CD4-positive, alpha-beta memory T cell (primary cell): ENCODE measurements at regions not wholly inside any gene's neighbourhood (a gene's known extent, or its start where the extent isn't known, plus 50 kb on each side); places are given as distances from the start of the nearest gene placed in this dataset.

Experiments
- CTCF ChIA-PET: fragments of 350-600 bp; sonication (Branson Sonifier 250); formaldehyde crosslinking; loops from one replicate; lab custom pipeline; 2021; ENCODE audit warnings: inconsistent platforms; ENCODE audit not compliant: partially characterized antibody; lab: Charles Lee
- POLR2A ChIA-PET: fragments of 350-600 bp; sonication (Branson Sonifier 250); formaldehyde crosslinking; loops from one replicate; lab custom pipeline; 2021; ENCODE audit not compliant: partially characterized antibody; lab: Charles Lee
- DNase-seq, 5 donors: peaks; one replicate each; pipeline versions ENCODE4 v3.0.0 to v3.0.0-alpha.2; 2020 to 2022; ENCODE audit warnings: mixed read lengths in 1 of 5
- H3K27ac ChIP-seq: one replicate; pipeline ENCODE4 v1.7.0; 2013; ENCODE audit warnings: low read depth, low read length
- H3K27me3 ChIP-seq: 2 replicates; pipeline ENCODE4 v1.7.0; 2013; ENCODE audit warnings: mild to moderate bottlenecking, low read length, moderate library complexity; ENCODE audit not compliant: insufficient read depth
- H3K36me3 ChIP-seq: 2 replicates; pipeline ENCODE4 v1.7.0; 2013; ENCODE audit warnings: mild to moderate bottlenecking, low read length, moderate library complexity; ENCODE audit not compliant: insufficient read depth
- H3K4me1 ChIP-seq: 2 replicates; pipeline ENCODE4 v1.7.0; 2013; ENCODE audit warnings: mild to moderate bottlenecking, low read length, moderate library complexity; ENCODE audit not compliant: insufficient read depth
- H3K4me3 ChIP-seq, 2 donors: one replicate each; pipeline ENCODE4 v1.7.0; 2013; ENCODE audit warnings: low read length in 2 of 2, mild to moderate bottlenecking in 1 of 2
- H3K9me3 ChIP-seq, 2 donors: one replicate each; pipeline ENCODE4 v1.7.0; 2013; ENCODE audit warnings: low read length in 2 of 2, control low read depth in 1 of 2; ENCODE audit not compliant: control insufficient read depth in 1 of 2
- H3K27ac Mint-ChIP-seq, 7 donors: one replicate each; pipeline ENCODE4 v1.8.0; 2020 to 2021; ENCODE audit warnings: mixed read lengths in 7 of 7, mild to moderate bottlenecking in 6 of 7, inconsistent platforms in 3 of 7, moderate library complexity in 3 of 7
- H3K27me3 Mint-ChIP-seq, 2 donors: one replicate each; pipeline ENCODE4 v1.8.0; 2020 to 2021; ENCODE audit warnings: mixed read lengths in 2 of 2
- H3K36me3 Mint-ChIP-seq, 2 donors: one replicate each; pipeline ENCODE4 v1.8.0; 2020 to 2021; ENCODE audit warnings: mixed read lengths in 2 of 2, inconsistent platforms in 1 of 2, mild to moderate bottlenecking in 1 of 2
- H3K4me1 Mint-ChIP-seq, 4 donors: one replicate each; pipeline ENCODE4 v1.8.0; 2020 to 2021; ENCODE audit warnings: mixed read lengths in 4 of 4, mild to moderate bottlenecking in 1 of 4
- H3K4me3 Mint-ChIP-seq, 8 donors: one replicate each; pipeline ENCODE4 v1.8.0; 2020 to 2021; ENCODE audit warnings: mixed read lengths in 8 of 8, mild to moderate bottlenecking in 7 of 8, moderate library complexity in 6 of 8, inconsistent platforms in 3 of 8
- H3K9me3 Mint-ChIP-seq, 8 donors: one replicate each; pipeline ENCODE4 v1.8.0; 2020 to 2021; ENCODE audit warnings: mixed read lengths in 8 of 8, mild to moderate bottlenecking in 5 of 8, inconsistent platforms in 3 of 8, moderate library complexity in 1 of 8
- intact Hi-C: fragments of 100-400 bp; cut with micrococcal nuclease; formaldehyde crosslinking; loops from one replicate; pipeline ENCODE4 v1.15.1; 2023

DNA sequence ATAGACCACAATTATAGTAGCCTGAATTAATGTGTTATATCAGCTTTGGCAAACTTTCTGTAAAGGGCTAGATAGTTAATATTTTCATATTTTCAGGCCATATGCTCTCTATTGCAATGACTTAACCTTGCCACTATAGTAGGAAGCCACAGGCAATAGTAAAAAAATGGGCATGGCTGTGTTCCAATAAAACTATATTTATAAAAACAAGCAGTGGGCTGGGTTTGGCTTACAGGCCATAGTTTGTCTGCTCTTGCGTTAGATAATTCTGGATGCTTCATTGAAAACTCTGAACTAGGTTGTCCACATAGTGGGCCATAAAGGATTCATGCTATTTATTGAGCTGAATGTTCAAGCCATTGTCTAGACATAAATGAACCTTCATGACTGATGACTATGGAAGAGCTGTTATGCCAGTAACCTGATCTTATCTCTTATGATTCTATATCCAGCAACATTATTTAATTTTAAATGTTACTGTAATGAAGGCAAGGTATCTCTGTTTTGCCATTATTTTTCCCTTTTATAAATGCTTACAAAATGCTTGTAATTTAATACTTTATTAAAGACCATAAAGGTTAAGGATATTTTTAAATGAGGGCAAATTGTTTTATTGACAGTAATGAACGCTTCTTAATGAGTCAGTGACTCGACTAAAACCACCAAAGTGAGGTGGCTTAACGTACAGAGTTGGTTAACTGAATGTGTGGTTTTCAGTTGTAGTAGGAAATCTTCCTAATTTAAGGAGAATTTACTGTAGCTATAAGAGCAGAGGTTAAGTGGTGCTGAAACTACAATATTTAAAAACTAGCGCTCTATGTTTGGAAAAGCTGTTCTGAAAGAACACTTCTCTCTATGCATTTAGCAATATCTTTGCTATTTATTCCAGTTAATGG, 560.6 kb downstream of the PRR16 start:
- ChIA-PET POLR2A (no interaction called here), CTCF (no interaction called here)
- no peaks in the 10 kb centered on the region for H3K27me3 ChIP-seq
- Mint-ChIP-seq H3K27ac (no peak overlapping the region), H3K36me3 (no peaks in the 10 kb centered on the region), H3K4me3 (no peak overlapping the region), H3K27me3 (no peaks in the 10 kb centered on the region), H3K4me1 (no peaks in the 10 kb centered on the region), H3K9me3 (peaks cover 0 to 7% (median under 1%) of the 10 kb centered on the region in 8 donors)
- no peaks in the 10 kb centered on the region for H3K9me3 ChIP-seq
- no peak for DNase-seq
- no peak overlapping the region for H3K4me3 ChIP-seq
- no peaks in the 10 kb centered on the region for H3K4me1 ChIP-seq
- H3K36me3 ChIP-seq = no peaks in the 10 kb centered on the region
- intact Hi-C loops = no loop called here
- no peak overlapping the region for H3K27ac ChIP-seq

DNA sequence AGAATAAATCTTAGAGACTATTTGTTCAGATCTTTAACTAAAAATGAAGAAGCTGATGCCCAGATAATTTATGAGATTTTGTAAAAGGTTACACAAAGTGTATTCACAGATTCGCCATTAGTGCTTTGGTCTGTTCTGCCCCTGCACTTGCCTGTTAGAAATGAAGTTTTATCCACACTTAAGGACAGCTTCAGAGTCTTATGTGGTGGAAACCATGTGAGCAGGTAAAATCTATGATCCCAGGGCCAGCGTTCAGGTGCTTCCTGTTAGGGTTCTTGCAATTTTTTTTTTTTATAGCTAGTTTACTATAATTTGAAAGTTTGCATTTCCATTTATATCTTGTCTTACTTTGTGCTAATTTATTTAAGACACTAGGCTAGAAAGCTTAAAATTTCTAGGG, 561.6 kb downstream of the PRR16 start:
- Mint-ChIP-seq H3K4me1 (no peaks in the 10 kb centered on the region), H3K9me3 (peaks cover 0 to 7% (median 1%) of the 10 kb centered on the region in 8 donors), H3K4me3 (no peak overlapping the region), H3K36me3 (no peaks in the 10 kb centered on the region), H3K27me3 (no peaks in the 10 kb centered on the region), H3K27ac (no peak overlapping the region)
- Histone ChIP-seq H3K4me3 (no peak overlapping the region), H3K9me3 (no peaks in the 10 kb centered on the region), H3K27ac (no peak overlapping the region), H3K36me3 (no peaks in the 10 kb centered on the region), H3K4me1 (no peaks in the 10 kb centered on the region), H3K27me3 (no peaks in the 10 kb centered on the region)
- POLR2A ChIA-PET = no interaction called here
- CTCF ChIA-PET = no interaction called here
- no peak for DNase-seq
- intact Hi-C loops = no loop called here

DNA sequence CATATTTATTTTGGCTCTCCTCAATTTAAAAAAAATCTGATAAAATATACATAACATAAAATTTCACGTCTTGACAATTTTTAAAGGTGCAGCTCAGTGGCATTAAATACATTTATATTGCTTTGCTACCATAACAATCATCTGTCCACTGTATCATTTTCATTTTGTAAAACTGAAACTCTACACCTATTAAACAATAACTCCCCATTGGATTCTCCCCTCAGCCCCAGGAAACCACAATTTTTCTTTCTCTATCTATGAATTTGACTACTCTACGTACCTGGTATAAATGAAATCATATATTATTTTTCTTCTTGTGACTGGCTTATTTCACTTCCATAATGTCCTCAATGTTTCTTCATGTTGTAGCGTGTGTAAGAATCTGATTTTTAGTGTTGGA, 563.5 kb downstream of the PRR16 start:
- Histone ChIP-seq H3K4me3 (no peak overlapping the region), H3K36me3 (no peaks in the 10 kb centered on the region), H3K27me3 (no peaks in the 10 kb centered on the region), H3K27ac (no peak overlapping the region), H3K4me1 (no peaks in the 10 kb centered on the region), H3K9me3 (no peaks in the 10 kb centered on the region)
- no peaks in the 10 kb centered on the region for H3K36me3 Mint-ChIP-seq
- no peak overlapping the region for H3K27ac Mint-ChIP-seq
- intact Hi-C loops = no loop called here
- DNase-seq = no peak
- no peaks in the 10 kb centered on the region for H3K27me3 Mint-ChIP-seq
- H3K9me3 Mint-ChIP-seq = peaks cover 0 to 6% (median 1%) of the 10 kb centered on the region in 8 donors
- CTCF ChIA-PET = no interaction called here
- H3K4me1 Mint-ChIP-seq = no peaks in the 10 kb centered on the region
- no peak overlapping the region for H3K4me3 Mint-ChIP-seq
- POLR2A ChIA-PET = no interaction called here

DNA sequence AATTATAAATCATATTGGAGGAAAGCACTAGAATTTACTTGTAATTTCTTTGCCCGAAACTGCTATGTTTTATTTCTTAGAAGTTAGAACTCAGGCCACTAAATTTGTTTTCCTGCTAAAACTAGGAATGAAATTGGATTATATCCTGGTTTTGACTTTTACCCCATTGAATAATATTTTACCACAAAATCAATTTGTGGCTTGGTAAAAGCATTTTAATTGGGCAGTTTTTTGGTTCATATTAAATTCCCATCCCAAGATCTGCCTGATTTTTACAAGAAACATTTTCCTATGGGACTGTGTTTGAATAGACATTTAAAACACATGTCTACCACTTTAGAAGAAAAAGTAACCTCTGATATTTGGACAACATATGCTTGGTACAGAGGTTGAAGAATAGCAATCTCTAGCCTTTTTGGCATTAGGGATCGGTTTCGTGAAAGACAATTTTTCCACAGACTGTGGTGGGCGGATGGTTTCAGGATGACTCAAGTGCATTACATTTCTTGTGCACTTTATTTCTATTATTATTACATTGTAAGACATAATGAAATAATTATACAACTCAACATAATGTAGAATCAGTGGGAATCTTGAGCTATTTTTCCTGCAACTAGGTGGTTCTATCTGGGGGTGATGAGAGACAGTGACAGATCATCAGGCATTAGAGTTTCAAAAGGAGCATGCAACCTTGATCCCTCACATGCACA, 565.6 kb downstream of the PRR16 start:
- no peak for DNase-seq
- Mint-ChIP-seq H3K36me3 (no peaks in the 10 kb centered on the region), H3K27me3 (no peaks in the 10 kb centered on the region), H3K27ac (no peak overlapping the region), H3K9me3 (peaks cover 0 to 7% (median 3%) of the 10 kb centered on the region in 8 donors), H3K4me3 (no peak overlapping the region), H3K4me1 (no peaks in the 10 kb centered on the region)
- Histone ChIP-seq H3K9me3 (no peaks in the 10 kb centered on the region), H3K27me3 (no peaks in the 10 kb centered on the region), H3K4me1 (no peaks in the 10 kb centered on the region), H3K4me3 (no peak overlapping the region), H3K36me3 (no peaks in the 10 kb centered on the region), H3K27ac (no peak overlapping the region)
- ChIA-PET CTCF (no interaction called here), POLR2A (no interaction called here)
- intact Hi-C loops = no loop called here

DNA sequence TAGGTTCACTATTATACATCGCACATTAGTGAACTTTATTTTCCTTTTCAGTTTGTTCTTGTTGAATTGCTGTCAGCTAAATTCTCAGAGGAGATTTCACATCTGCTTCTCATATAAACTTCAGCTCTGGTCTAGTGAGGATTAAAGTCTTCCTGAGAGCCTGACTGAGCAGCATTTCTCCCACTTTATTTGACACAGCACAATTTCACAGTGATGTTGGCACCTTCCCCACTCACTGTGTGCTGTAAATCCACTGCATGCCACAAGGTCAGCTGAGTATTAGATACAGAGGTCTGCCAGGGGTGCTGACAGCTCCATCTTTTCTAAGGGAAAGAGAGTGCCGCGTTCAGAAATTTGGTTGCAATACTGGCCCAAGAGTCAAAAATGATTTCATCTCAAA, 567.4 kb downstream of the PRR16 start:
- no peaks in the 10 kb centered on the region for H3K36me3 ChIP-seq
- no peak for DNase-seq
- ChIA-PET POLR2A (no interaction called here), CTCF (no interaction called here)
- no peaks in the 10 kb centered on the region for H3K4me1 ChIP-seq
- intact Hi-C loops = no loop called here
- no peak overlapping the region for H3K27ac Mint-ChIP-seq
- H3K36me3 Mint-ChIP-seq = no peaks in the 10 kb centered on the region
- no peaks in the 10 kb centered on the region for H3K4me1 Mint-ChIP-seq
- no peaks in the 10 kb centered on the region for H3K27me3 Mint-ChIP-seq
- no peak overlapping the region for H3K4me3 ChIP-seq
- H3K4me3 Mint-ChIP-seq = no peak overlapping the region
- no peaks in the 10 kb centered on the region for H3K27me3 ChIP-seq
- no peaks in the 10 kb centered on the region for H3K9me3 ChIP-seq
- H3K9me3 Mint-ChIP-seq = peaks cover 0 to 7% (median 3%) of the 10 kb centered on the region in 8 donors
- no peak overlapping the region for H3K27ac ChIP-seq

DNA sequence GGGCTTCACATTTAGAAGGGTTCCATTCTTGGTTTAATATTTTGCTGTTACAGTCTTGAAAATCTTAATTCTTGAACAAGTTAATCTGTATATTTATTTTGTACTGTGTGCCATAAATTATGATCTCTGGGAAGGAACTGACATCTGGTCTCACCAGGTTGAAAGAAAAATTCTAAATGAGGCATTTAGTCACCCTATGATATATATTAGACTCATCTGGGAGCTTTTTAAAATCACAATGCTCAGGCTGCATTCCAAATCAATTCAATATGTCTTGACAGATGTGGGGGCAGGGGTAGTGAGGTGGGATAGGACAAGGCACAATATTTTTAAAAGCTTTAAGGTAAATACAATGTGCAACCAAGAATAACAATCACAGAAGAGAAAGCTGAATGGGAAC, 569.2 kb downstream of the PRR16 start:
- POLR2A ChIA-PET = no interaction called here

DNA sequence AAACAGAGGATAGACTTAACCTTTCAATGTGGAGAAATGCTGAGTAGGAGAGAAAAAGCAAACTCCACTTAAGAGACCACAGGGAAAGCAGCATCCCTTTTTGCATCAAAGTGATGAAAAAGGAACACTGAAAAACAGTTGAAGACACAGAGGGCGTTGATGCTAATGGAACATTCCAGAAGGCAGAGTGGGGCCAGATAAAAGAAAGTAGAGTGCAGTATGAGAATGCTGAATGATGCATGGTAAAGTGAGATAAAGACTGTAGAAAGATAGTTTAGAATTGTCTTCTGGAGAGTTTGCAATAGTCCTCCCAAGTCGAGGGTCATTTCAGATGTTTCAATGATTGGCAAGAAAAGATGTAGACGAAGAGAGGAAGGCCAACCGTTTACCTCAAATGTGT, 574.3 kb downstream of the PRR16 start:
- no peak overlapping the region for H3K4me3 ChIP-seq
- DNase-seq = no peak
- H3K4me1 Mint-ChIP-seq = no peaks in the 10 kb centered on the region
- H3K4me1 ChIP-seq = no peaks in the 10 kb centered on the region
- H3K9me3 Mint-ChIP-seq = peaks cover 0 to 11% (median 5%) of the 10 kb centered on the region in 8 donors
- ChIA-PET CTCF (no interaction called here), POLR2A (no interaction called here)
- no peaks in the 10 kb centered on the region for H3K36me3 ChIP-seq
- H3K27me3 ChIP-seq = no peaks in the 10 kb centered on the region
- no peaks in the 10 kb centered on the region for H3K9me3 ChIP-seq
- H3K27ac Mint-ChIP-seq = no peak overlapping the region
- H3K4me3 Mint-ChIP-seq = no peak overlapping the region
- no peak overlapping the region for H3K27ac ChIP-seq
- H3K36me3 Mint-ChIP-seq = no peaks in the 10 kb centered on the region
- H3K27me3 Mint-ChIP-seq = no peaks in the 10 kb centered on the region
- intact Hi-C loops = no loop called here

More for the DNA sequence above, 569.2 kb downstream of the PRR16 start:
- Histone ChIP-seq H3K4me3 (no peak overlapping the region), H3K36me3 (no peaks in the 10 kb centered on the region), H3K9me3 (no peaks in the 10 kb centered on the region), H3K27ac (no peak overlapping the region), H3K27me3 (no peaks in the 10 kb centered on the region), H3K4me1 (no peaks in the 10 kb centered on the region)
- no peaks in the 10 kb centered on the region for H3K27me3 Mint-ChIP-seq
- no peak overlapping the region for H3K27ac Mint-ChIP-seq
- CTCF ChIA-PET = no interaction called here
- no peaks in the 10 kb centered on the region for H3K4me1 Mint-ChIP-seq
- intact Hi-C loops = no loop called here
- no peak overlapping the region for H3K4me3 Mint-ChIP-seq
- no peak for DNase-seq
- H3K36me3 Mint-ChIP-seq = no peaks in the 10 kb centered on the region
- H3K9me3 Mint-ChIP-seq = peaks cover 0 to 7% (median 4%) of the 10 kb centered on the region in 8 donors
